ENCODE measurements at regions not wholly inside any gene's neighbourhood (a gene's known extent, or its start where the extent isn't known, plus 50 kb on each side); places are given as distances from the start of the nearest gene placed in this dataset.
A peak's percentile ranks its signal among the peaks of the same experiment; 100 is the strongest.

DNA sequence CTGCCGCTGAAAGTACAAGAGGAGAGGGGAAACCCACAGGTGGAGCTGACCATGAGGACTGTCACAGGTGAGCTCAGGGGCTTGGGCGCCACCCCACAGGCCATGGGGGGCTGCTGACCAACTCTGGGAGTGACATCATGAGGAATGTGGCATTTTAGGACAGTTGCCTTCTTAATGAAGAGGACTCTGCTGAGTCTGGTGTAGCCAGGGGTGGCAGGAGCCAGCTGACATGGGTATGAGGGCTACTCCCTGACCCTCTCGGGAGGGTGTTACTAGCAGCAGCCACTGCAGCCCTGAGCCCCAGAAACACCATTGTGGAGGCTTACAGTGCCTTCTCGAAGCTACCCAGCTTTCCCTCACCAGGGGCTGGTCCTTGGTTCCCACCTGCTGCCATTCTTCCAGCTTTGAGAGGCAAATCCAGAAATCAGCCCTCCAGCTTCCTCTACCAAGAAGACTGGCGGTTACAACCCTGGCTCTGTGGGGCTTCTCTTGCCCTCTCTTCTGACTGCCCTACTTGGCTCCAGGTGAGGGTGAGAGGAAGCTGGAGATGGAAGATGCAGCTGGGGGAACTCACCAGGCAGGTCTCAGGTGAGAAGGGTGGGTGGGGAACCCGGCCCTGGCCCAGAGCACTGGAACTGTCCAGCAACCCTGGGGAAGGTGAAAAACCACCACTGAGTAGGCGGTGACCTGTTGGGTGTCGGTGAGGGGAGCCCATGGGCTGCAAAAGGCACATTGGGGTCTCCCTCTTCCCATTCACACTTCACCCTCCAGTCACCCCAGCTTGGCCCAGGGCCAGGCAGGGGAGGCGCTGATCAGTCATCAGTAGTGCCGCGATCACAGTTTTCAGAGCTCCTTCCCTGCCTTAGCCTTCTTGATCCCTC is 98.5 kb downstream of the MCFD2 start:
- DNase-seq = no peak
- H3K27me3 ChIP-seq = no peaks in the 10 kb centered on the region
- no peak overlapping the region for H3K4me3 ChIP-seq (ENCODE audit: low read depth, low read length)
- H3K4me1 ChIP-seq = peaks cover 6% of the 10 kb centered on the region; the same call in 1 of the 2 replicates
- TF ChIP-seq, protein P1, sequence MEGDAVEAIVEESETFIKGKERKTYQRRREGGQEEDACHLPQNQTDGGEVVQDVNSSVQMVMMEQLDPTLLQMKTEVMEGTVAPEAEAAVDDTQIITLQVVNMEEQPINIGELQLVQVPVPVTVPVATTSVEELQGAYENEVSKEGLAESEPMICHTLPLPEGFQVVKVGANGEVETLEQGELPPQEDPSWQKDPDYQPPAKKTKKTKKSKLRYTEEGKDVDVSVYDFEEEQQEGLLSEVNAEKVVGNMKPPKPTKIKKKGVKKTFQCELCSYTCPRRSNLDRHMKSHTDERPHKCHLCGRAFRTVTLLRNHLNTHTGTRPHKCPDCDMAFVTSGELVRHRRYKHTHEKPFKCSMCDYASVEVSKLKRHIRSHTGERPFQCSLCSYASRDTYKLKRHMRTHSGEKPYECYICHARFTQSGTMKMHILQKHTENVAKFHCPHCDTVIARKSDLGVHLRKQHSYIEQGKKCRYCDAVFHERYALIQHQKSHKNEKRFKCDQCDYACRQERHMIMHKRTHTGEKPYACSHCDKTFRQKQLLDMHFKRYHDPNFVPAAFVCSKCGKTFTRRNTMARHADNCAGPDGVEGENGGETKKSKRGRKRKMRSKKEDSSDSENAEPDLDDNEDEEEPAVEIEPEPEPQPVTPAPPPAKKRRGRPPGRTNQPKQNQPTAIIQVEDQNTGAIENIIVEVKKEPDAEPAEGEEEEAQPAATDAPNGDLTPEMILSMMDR (IDR thresholded peaks at IDR 0.05; ENCODE audit: low read depth, low read length) = no peak
- H3K36me3 ChIP-seq = no peaks in the 10 kb centered on the region
- no peaks in the 10 kb centered on the region for H3K9me3 ChIP-seq

DNA sequence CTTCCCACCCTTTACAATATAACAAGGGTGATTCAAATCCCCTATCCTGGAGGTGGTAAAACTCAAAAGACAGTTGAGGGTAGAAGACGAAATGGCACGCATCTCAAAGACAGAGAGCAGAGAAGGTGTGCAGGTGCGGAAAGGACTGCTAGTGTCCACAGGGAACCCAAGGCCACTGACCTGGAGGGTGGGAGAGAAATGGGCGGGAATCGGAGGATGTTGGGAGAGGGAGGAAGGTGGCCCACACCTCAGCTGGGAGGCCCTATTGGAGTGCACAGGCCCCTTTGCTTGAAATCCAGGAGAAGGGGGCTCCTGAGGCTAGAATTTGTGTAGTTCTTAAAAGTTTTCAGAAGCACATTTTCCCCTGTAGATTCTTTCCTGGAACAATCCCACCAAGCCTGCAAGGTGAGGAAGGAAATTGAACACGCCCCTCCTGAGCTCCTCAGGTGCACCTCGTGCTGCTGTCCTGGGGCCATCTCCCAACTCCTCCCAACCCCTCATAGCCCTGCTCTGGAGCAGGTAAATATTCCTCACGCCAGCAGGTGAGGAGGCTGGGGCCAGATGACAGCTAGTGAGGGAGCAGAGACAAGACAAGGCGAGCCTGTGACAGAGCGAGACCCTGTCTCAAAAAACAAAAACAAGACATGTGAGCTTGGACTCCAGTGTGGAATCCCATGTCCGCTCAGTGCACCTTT is 99.3 kb downstream of the MCFD2 start:
- Histone ChIP-seq H3K27me3 (no peaks in the 10 kb centered on the region), H3K4me3 (ENCODE audit: low read depth, low read length) (no peak overlapping the region), H3K36me3 (no peaks in the 10 kb centered on the region), H3K4me1 (peaks cover 6% of the 10 kb centered on the region; the same call in 1 of the 2 replicates), H3K9me3 (no peaks in the 10 kb centered on the region)
- TF ChIP-seq, protein P1 (IDR thresholded peaks at IDR 0.05; ENCODE audit: low read depth, low read length) = no peak
- DNase-seq = no peak

DNA sequence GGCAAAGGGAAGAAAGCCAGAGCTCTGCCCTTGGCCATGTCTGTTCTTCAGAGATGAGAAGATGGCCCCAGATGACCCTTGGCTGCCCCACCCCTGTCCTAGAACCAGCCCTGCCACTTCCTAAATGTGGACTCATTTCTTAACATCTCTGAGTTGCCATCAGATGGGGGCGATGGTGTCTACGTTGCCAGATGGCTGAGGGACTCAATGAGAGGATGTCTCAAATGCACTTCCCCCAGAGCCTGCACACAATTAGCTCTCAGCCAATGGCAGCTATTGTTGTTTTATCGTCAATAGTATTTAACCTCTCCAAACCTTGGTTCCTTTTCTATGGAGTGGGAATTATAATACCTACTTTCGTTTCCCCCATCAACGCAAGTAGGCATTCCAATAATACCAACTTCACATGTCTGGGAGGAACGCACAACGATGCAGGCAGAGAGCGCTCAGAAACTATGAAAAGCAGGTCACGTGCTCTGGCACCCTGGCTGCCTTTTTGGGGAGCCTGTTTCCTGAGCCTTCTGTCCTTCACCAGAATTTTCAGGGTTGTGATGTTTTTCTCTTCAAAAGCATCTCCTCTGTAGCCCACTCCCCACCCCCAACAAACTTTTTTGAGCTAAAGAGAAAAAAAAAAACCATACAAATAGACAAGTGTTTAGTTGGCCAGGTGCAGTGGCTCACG is 100.3 kb downstream of the MCFD2 start:
- no peaks in the 10 kb centered on the region for H3K9me3 ChIP-seq
- H3K36me3 ChIP-seq = no peaks in the 10 kb centered on the region
- TF ChIP-seq, protein P1 (IDR thresholded peaks at IDR 0.05; ENCODE audit: low read depth, low read length) = peak; percentile 21; the same call in 1 of the 2 replicates
- H3K27me3 ChIP-seq = no peaks in the 10 kb centered on the region
- H3K4me1 ChIP-seq = peaks cover 6% of the 10 kb centered on the region; the same call in 1 of the 2 replicates
- no peak for DNase-seq
- H3K4me3 ChIP-seq (ENCODE audit: low read depth, low read length) = no peak overlapping the region

DNA sequence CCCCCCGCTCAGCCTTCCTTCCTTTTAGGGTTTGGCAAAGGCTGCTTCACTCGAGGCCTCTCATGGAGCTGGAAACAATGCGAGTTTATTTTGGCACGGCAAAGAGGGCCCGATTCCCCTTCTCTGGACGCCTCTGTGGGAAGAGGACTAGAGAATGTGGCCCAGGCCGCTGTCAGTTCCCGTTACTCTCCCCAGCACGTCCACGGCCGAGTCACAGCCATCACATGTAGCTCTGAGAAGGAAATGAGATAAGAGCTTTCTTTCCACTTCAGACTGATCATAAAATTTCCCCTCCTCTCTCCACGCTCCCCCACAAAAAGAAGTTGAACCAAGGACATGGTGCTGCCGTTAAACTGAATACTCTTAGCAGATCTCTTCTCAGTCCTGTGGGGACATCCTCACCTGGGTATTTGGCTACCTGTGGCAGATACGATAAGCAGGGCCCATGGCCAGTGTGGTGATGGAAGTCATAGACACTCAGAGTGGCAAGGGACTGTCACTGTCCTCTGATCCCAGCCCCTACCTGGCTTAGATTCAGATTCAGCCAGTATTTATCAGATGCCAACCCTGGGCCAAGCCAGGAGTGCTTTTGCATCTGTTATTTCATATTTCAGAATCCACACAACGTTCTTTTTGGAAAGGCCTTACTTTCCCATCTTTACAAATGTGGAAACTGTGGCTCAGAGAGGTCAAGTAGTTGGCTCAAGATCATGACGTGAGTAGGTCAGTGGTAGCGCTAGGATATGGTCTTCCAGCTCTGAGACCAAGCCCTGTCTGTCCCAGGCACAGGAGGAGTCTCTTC is 101.2 kb downstream of the MCFD2 start:
- Histone ChIP-seq H3K4me3 (ENCODE audit: low read depth, low read length) (no peak overlapping the region), H3K36me3 (no peaks in the 10 kb centered on the region), H3K4me1 (peaks cover 6% of the 10 kb centered on the region; the same call in 1 of the 2 replicates), H3K9me3 (no peaks in the 10 kb centered on the region), H3K27me3 (no peaks in the 10 kb centered on the region)
- TF ChIP-seq, protein P1 (IDR thresholded peaks at IDR 0.05; ENCODE audit: low read depth, low read length) = no peak
- DNase-seq = no peak

DNA sequence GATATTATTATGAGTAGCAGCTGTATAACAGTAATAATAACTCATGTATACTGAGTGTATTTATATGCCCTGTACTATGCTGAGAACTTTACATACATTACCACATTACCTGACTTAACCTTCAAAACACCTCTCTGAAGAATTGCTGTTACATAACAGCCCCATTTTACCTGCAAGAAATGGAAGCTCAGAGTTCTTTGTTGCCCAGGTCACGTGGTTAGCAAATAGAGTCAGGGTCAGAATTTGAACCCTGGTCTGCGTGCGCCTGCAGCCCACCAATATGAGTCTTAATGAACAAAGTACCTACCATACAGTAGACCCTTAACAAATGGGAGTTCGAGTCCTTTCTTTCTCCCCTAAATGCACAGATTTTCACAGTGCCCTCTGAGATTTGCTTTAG is 101.9 kb downstream of the MCFD2 start:
- Histone ChIP-seq H3K4me3 (ENCODE audit: low read depth, low read length) (no peak overlapping the region), H3K27me3 (no peaks in the 10 kb centered on the region), H3K9me3 (no peaks in the 10 kb centered on the region), H3K4me1 (peaks cover 6% of the 10 kb centered on the region; the same call in 1 of the 2 replicates), H3K36me3 (no peaks in the 10 kb centered on the region)
- TF ChIP-seq, protein P1 (IDR thresholded peaks at IDR 0.05; ENCODE audit: low read depth, low read length) = no peak
- DNase-seq = no peak

All from BE2C (cell line).